Rectal smooth muscle tissue (tissue), 1 donor: ENCODE measurements at regions not wholly inside any gene's neighbourhood (a gene's known extent, or its start where the extent isn't known, plus 50 kb on each side); places are given as distances from the start of the nearest gene placed in this dataset.
"Not testable (repeated sequence)": the region's sequence is repeated elsewhere in the genome, so short reads cannot be mapped to it uniquely, and the experiment has no call there.

ENCODE experiments used
- H3K27ac ChIP-seq: one replicate; pipeline ENCODE4 v1.7.0; 2013; ENCODE audit warnings: low read depth, low read length, inconsistent platforms
- H3K27me3 ChIP-seq: one replicate; pipeline ENCODE4 v1.7.0; 2013; ENCODE audit warnings: low read length; ENCODE audit not compliant: control insufficient read depth, insufficient read depth
- H3K36me3 ChIP-seq: one replicate; pipeline ENCODE4 v1.7.0; 2013; ENCODE audit warnings: low read length; ENCODE audit not compliant: control insufficient read depth, insufficient read depth
- H3K4me1 ChIP-seq: one replicate; pipeline ENCODE4 v1.7.0; 2013; ENCODE audit warnings: low read length; ENCODE audit not compliant: control insufficient read depth, insufficient read depth
- H3K4me3 ChIP-seq: one replicate; pipeline ENCODE4 v1.7.0; 2013; ENCODE audit warnings: low read length
- H3K9ac ChIP-seq: one replicate; pipeline ENCODE4 v1.7.0; 2013; ENCODE audit warnings: low read length

DNA sequence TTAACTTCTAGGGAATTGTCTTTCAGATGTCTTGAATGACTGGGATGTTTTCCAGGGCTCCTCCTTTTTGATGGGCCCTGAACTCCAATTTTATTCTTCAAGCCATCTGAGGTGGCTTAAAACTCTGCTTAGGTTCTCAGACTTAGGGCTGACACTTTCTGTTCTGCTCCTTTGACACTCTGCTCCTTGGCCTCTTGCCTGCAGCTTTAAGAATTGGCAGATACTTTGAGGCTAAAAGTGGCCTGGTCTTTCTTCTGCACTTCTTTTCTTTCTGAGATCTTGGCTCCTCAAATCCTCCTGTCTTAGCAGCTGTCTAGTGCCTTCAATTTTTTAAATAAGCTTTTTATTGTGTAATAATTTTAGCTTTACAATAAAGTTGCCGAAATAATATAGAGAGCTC is 294.6 kb downstream of the RPS6KC1 start:
- Histone ChIP-seq H3K9ac (no peak overlapping the region), H3K27me3 (no peaks in the 10 kb centered on the region), H3K4me3 (no peak overlapping the region), H3K27ac (no peak overlapping the region), H3K4me1 (no peaks in the 10 kb centered on the region), H3K36me3 (no peaks in the 10 kb centered on the region)

DNA sequence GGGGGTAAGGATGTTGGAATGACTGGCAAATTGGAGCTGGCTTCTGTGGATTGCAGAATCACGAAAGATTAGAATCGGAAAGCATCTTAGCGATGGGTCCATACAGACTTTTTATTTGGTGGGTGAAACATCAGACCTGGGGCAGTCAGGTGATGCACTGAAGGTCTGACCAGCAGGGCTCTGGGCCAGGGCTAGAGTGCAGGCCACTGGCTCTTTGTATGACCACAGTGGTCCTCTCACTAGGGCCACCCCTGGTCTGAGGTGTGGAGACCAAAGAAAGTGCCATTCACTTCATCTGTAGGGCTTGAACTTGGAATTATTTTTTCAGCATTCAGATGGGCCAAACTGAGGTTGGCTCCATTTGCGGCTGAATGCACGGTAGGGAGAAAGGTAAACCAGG is 306.4 kb downstream of the RPS6KC1 start:
- Histone ChIP-seq H3K9ac (no peak overlapping the region), H3K4me1 (no peaks in the 10 kb centered on the region), H3K36me3 (no peaks in the 10 kb centered on the region), H3K27me3 (no peaks in the 10 kb centered on the region), H3K27ac (no peak overlapping the region), H3K4me3 (no peak overlapping the region)

DNA sequence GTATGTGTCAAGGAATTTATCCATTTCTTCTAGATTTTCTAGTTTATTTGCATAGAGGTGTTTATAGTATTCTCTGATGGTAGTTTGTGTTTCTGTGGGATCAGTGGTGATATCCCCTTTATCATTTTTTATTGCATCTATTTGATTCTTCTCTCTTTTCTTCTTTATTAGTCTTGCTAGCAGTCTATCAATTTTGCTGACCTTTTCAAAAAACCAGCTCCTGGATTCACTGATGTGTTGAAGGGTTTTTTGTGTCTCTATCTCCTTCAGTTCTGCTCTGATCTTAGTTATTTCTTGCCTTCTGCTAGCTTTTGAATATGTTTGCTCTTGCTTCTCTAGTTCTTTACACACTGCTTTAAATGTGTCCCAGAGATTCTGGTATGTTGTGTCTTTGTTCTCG is 307.3 kb downstream of the RPS6KC1 start:
- not testable (repeated sequence) for H3K4me1 ChIP-seq, H3K9ac ChIP-seq, H3K27me3 ChIP-seq, H3K4me3 ChIP-seq, H3K27ac ChIP-seq, H3K36me3 ChIP-seq

DNA sequence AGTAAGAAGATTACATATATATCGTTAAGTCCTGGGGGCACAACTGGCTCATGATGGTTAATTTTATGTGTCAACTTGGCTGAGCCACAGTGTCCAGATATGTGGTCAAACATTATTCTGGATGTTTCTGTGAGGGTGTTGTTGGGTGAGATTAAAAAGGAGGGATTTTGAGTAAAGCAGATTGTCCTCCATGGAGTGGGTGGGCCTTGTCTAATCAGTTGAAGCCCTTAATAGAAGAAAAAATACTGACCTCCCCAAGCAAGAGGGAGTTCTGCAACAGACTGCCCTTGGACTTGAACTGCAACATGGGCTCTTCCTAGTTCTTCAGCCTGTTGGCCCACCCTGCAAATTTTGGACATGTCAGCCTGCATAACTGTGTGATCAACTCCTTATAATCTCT is 311.6 kb downstream of the RPS6KC1 start:
- no peak overlapping the region for H3K9ac ChIP-seq
- no peaks in the 10 kb centered on the region for H3K36me3 ChIP-seq
- no peaks in the 10 kb centered on the region for H3K27me3 ChIP-seq
- H3K4me3 ChIP-seq = no peak overlapping the region
- H3K27ac ChIP-seq = no peak overlapping the region
- H3K4me1 ChIP-seq = no peaks in the 10 kb centered on the region

DNA sequence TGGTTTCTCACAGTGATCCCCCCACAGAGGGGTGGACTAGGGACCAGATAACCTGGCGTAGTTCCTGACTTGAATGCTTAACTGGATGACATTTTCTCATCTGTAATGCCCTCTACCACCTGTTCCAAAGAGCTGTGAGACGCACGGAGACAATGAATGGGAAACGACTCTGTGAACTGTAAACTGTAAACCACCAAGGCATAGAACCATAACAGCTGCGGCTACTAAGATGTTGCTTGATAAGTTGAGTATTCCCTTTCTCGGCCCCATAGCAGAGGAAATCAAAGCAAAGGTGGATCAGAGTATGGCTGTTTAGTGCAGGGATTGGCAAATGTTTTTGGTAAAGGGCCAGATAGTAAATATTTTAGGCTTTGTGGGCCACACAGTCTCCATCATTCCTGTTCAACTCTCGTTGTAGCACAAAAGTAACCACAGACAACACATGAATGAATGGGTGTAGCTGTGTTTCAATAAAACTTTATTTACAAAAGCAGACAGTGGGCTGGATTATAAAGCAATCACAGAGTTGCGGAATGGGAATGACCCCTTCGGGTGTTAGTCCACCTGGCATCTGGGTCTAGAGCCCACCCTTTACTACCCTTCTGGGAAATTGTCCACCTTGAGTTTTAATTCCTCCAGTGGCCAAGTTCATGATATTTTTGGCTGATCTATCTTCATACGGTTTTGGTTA is 315.2 kb downstream of the RPS6KC1 start:
- Histone ChIP-seq H3K27ac (no peak overlapping the region), H3K27me3 (no peaks in the 10 kb centered on the region), H3K36me3 (no peaks in the 10 kb centered on the region), H3K4me3 (no peak overlapping the region), H3K4me1 (no peaks in the 10 kb centered on the region), H3K9ac (no peak overlapping the region)

DNA sequence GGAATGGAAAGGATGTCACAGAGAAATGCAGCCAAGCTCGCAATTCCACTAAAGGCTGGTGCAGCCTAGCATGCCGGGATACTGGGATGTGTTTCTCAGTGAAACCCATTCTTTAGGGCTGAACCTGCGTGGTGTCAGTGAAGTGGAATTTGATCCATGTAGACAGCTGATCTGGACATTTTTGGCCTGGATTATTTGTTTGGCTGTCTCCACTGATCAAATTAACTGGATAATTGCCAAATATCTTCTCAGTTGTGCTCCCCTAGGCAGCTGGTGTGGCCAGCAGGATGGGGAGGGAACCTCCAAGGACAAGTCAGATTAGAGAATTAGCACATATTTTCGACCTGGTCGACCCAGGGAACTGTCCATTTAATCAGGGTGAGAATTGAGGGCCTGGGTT is 318.4 kb downstream of the RPS6KC1 start:
- no peak overlapping the region for H3K9ac ChIP-seq
- H3K4me1 ChIP-seq = no peaks in the 10 kb centered on the region
- no peaks in the 10 kb centered on the region for H3K36me3 ChIP-seq
- no peaks in the 10 kb centered on the region for H3K27me3 ChIP-seq
- no peak overlapping the region for H3K27ac ChIP-seq
- no peak overlapping the region for H3K4me3 ChIP-seq

GRCh38 chr1:213370523-213370922 is 319.5 kb downstream of the RPS6KC1 start:
- no peak overlapping the region for H3K9ac ChIP-seq
- H3K36me3 ChIP-seq = no peaks in the 10 kb centered on the region
- H3K27ac ChIP-seq = no peak overlapping the region
- H3K4me3 ChIP-seq = no peak overlapping the region
- no peaks in the 10 kb centered on the region for H3K27me3 ChIP-seq
- no peaks in the 10 kb centered on the region for H3K4me1 ChIP-seq

GRCh38 chr1:213371525-213371846 is 320.4 kb downstream of the RPS6KC1 start:
- Histone ChIP-seq H3K9ac (no peak overlapping the region), H3K4me1 (no peaks in the 10 kb centered on the region), H3K27ac (no peak overlapping the region), H3K27me3 (no peaks in the 10 kb centered on the region), H3K36me3 (no peaks in the 10 kb centered on the region), H3K4me3 (no peak overlapping the region)

- Histone ChIP-seq H3K4me3 (no peak overlapping the region), H3K9ac (no peak overlapping the region), H3K27me3 (no peaks in the 10 kb centered on the region), H3K4me1 (no peaks in the 10 kb centered on the region), H3K27ac (no peak overlapping the region), H3K36me3 (no peaks in the 10 kb centered on the region)
These were observed 321.0 kb downstream of the RPS6KC1 start for GRCh38 chr1:213371847-213372619.

DNA sequence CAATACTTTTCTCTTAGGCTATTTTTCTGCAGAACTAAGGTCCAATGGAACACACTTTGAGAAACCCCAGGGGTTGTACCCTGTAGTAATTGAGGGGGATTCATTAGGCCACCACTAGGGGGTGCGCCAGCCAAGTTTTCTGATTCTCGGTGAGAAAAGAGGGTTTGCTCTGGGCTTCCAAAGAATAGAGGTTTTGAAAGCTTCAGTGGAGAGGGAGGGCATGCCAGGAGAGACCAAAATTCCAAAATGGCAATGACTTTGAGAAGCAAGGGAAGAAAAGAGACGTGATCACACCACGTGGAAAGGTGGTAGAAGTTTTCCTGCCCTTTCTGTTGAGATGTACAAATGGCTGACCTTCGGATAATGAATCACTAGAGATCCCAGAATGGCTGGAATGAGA is 323.3 kb downstream of the RPS6KC1 start:
- Histone ChIP-seq H3K27me3 (no peaks in the 10 kb centered on the region), H3K27ac (no peak overlapping the region), H3K4me3 (no peak overlapping the region), H3K4me1 (no peaks in the 10 kb centered on the region), H3K36me3 (no peaks in the 10 kb centered on the region), H3K9ac (no peak overlapping the region)

DNA sequence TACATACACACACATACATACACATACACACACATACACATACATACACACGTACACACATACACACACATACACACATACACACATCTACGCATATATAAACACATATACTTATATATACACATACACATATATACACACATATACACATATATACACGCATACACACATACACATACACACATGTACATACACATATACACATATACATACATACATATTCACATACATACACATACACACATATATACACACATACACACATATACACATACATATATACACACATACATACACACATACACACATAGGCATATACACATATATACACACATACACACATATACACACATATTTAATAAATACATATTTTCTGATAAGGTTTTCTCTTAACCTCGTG is 324.0 kb downstream of the RPS6KC1 start:
- Histone ChIP-seq H3K4me1 (no peaks in the 10 kb centered on the region), H3K27me3 (no peaks in the 10 kb centered on the region), H3K9ac (no peak overlapping the region), H3K36me3 (no peaks in the 10 kb centered on the region), H3K4me3 (no peak overlapping the region), H3K27ac (no peak overlapping the region)

GRCh38 chr1:213376862-213377372 is 325.9 kb downstream of the RPS6KC1 start:
- H3K36me3 ChIP-seq = no peaks in the 10 kb centered on the region
- H3K4me3 ChIP-seq = no peak overlapping the region
- H3K27me3 ChIP-seq = no peaks in the 10 kb centered on the region
- no peak overlapping the region for H3K27ac ChIP-seq
- no peak overlapping the region for H3K9ac ChIP-seq
- no peaks in the 10 kb centered on the region for H3K4me1 ChIP-seq

DNA sequence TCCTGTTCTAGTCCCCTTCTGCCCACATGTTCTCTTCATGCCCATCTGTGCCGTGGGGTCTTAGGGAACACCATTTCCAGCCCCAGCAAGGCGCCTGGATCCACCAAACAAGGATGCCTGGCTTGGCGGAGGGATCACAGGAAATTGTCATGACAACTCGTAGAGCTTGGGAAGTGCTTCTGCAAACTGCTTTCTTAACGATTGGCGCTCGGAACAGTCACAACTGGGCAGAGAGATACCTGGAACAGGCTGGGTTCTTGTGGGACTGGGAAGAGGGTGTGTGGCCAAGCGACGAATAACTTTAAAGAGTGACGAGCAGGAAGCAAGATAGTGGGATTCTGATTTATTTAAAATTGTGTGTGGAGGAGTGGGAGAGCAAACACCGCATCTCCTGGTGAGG is 329.8 kb downstream of the RPS6KC1 start:
- Histone ChIP-seq H3K36me3 (no peaks in the 10 kb centered on the region), H3K4me3 (no peak overlapping the region), H3K9ac (no peak overlapping the region), H3K4me1 (no peaks in the 10 kb centered on the region), H3K27ac (no peak overlapping the region), H3K27me3 (no peaks in the 10 kb centered on the region)
